Subcutaneous abdominal adipose tissue (tissue), 5 donors: ENCODE measurements at regions not wholly inside any gene's neighbourhood (a gene's known extent, or its start where the extent isn't known, plus 50 kb on each side); places are given as distances from the start of the nearest gene placed in this dataset.

Experiments used
- H3K27ac ChIP-seq: one replicate; pipeline ENCODE4 v1.7.0; 2013; ENCODE audit warnings: low read depth, mild to moderate bottlenecking, inconsistent platforms, low read length, moderate library complexity
- H3K27me3 ChIP-seq, 5 donors: one replicate each; pipeline ENCODE4 v1.7.0; 2013; ENCODE audit warnings: low read length in 5 of 5, inconsistent platforms in 1 of 5; ENCODE audit not compliant: control insufficient read depth in 5 of 5, insufficient read depth in 4 of 5
- H3K36me3 ChIP-seq, 5 donors: one replicate each; pipeline ENCODE4 v1.7.0; 2013; ENCODE audit warnings: low read length in 5 of 5; ENCODE audit not compliant: control insufficient read depth in 5 of 5, insufficient read depth in 5 of 5
- H3K4me1 ChIP-seq, 5 donors: one replicate each; pipeline ENCODE4 v1.7.0; 2013; ENCODE audit warnings: low read length in 5 of 5, mild to moderate bottlenecking in 3 of 5, moderate library complexity in 1 of 5; ENCODE audit not compliant: control insufficient read depth in 5 of 5, insufficient read depth in 5 of 5
- H3K4me3 ChIP-seq, 5 donors: one replicate each; pipeline ENCODE4 v1.7.0; 2013; ENCODE audit warnings: low read length in 5 of 5, low read depth in 1 of 5
- H3K9ac ChIP-seq, 5 donors: one replicate each; pipeline ENCODE4 v1.7.0; 2013; ENCODE audit warnings: low read length in 5 of 5, mild to moderate bottlenecking in 4 of 5, moderate library complexity in 3 of 5
- H3K9me3 ChIP-seq, 5 donors: one replicate each; pipeline ENCODE4 v1.7.0; 2013; ENCODE audit warnings: low read length in 5 of 5; ENCODE audit not compliant: control insufficient read depth in 5 of 5
- donor health status: healthy.
- donor health status: healthy.
- donor health status: healthy.
- donor health status: healthy.
- donor health status: healthy.

- no peaks in the 10 kb centered on the region for H3K4me1 ChIP-seq
- no peaks in the 10 kb centered on the region for H3K27me3 ChIP-seq
- H3K9me3 ChIP-seq = no peaks in the 10 kb centered on the region
- no peak overlapping the region for H3K27ac ChIP-seq
- H3K9ac ChIP-seq = no peak overlapping the region
- no peaks in the 10 kb centered on the region for H3K36me3 ChIP-seq
- H3K4me3 ChIP-seq = no peak overlapping the region
Measured at GRCh38 chr12:39062266-39062996, 157.0 kb upstream of the CPNE8 start.

- H3K9ac ChIP-seq = no peak overlapping the region
- no peaks in the 10 kb centered on the region for H3K27me3 ChIP-seq
- H3K4me1 ChIP-seq = no peaks in the 10 kb centered on the region
- no peak overlapping the region for H3K4me3 ChIP-seq
- H3K36me3 ChIP-seq = no peaks in the 10 kb centered on the region
- no peaks in the 10 kb centered on the region for H3K9me3 ChIP-seq
- no peak overlapping the region for H3K27ac ChIP-seq
Measured at GRCh38 chr12:39061576-39061975, 156.2 kb upstream of the CPNE8 start.

- Histone ChIP-seq H3K4me3 (no peak overlapping the region), H3K27ac (no peak overlapping the region), H3K27me3 (peaks cover 0 to 2% (median 0%) of the 10 kb centered on the region in 5 donors), H3K9me3 (no peaks in the 10 kb centered on the region), H3K4me1 (no peaks in the 10 kb centered on the region), H3K36me3 (no peaks in the 10 kb centered on the region), H3K9ac (no peak overlapping the region)
Measured at GRCh38 chr12:39048395-39048794, 143.0 kb upstream of the CPNE8 start.

GRCh38 chr12:39047539-39048262, 142.3 kb upstream of the CPNE8 start:
- H3K9me3 ChIP-seq = no peaks in the 10 kb centered on the region
- H3K9ac ChIP-seq = no peak overlapping the region
- H3K4me1 ChIP-seq = no peaks in the 10 kb centered on the region
- no peak overlapping the region for H3K4me3 ChIP-seq
- no peak overlapping the region for H3K27ac ChIP-seq
- no peaks in the 10 kb centered on the region for H3K27me3 ChIP-seq
- no peaks in the 10 kb centered on the region for H3K36me3 ChIP-seq

GRCh38 chr12:39044754-39045153, 139.4 kb upstream of the CPNE8 start:
- Histone ChIP-seq H3K36me3 (no peaks in the 10 kb centered on the region), H3K4me3 (no peak overlapping the region), H3K27ac (no peak overlapping the region), H3K9ac (no peak overlapping the region), H3K4me1 (no peaks in the 10 kb centered on the region), H3K27me3 (no peaks in the 10 kb centered on the region), H3K9me3 (no peaks in the 10 kb centered on the region)

- no peaks in the 10 kb centered on the region for H3K9me3 ChIP-seq
- H3K9ac ChIP-seq = no peak overlapping the region
- H3K27ac ChIP-seq = no peak overlapping the region
- H3K36me3 ChIP-seq = no peaks in the 10 kb centered on the region
- no peaks in the 10 kb centered on the region for H3K27me3 ChIP-seq
- H3K4me1 ChIP-seq = no peaks in the 10 kb centered on the region
- H3K4me3 ChIP-seq = no peak overlapping the region
Measured at GRCh38 chr12:39043424-39043822, 138.0 kb upstream of the CPNE8 start.

GRCh38 chr12:39040275-39040674, 134.9 kb upstream of the CPNE8 start:
- no peak overlapping the region for H3K4me3 ChIP-seq
- H3K27ac ChIP-seq = no peak overlapping the region
- no peak overlapping the region for H3K9ac ChIP-seq
- H3K9me3 ChIP-seq = no peaks in the 10 kb centered on the region
- H3K36me3 ChIP-seq = no peaks in the 10 kb centered on the region
- H3K27me3 ChIP-seq = no peaks in the 10 kb centered on the region
- no peaks in the 10 kb centered on the region for H3K4me1 ChIP-seq

GRCh38 chr12:39037115-39037514, 131.7 kb upstream of the CPNE8 start:
- Histone ChIP-seq H3K27me3 (no peaks in the 10 kb centered on the region), H3K9me3 (no peaks in the 10 kb centered on the region), H3K27ac (no peak overlapping the region), H3K36me3 (no peaks in the 10 kb centered on the region), H3K4me3 (no peak overlapping the region), H3K4me1 (no peaks in the 10 kb centered on the region), H3K9ac (no peak overlapping the region)

- Histone ChIP-seq H3K4me3 (no peak overlapping the region), H3K36me3 (no peaks in the 10 kb centered on the region), H3K27me3 (no peaks in the 10 kb centered on the region), H3K27ac (no peak overlapping the region), H3K9me3 (no peaks in the 10 kb centered on the region), H3K9ac (no peak overlapping the region), H3K4me1 (no peaks in the 10 kb centered on the region)
Measured at GRCh38 chr12:39036105-39036504, 130.7 kb upstream of the CPNE8 start.

GRCh38 chr12:39033782-39034181, 128.4 kb upstream of the CPNE8 start:
- Histone ChIP-seq H3K9me3 (no peaks in the 10 kb centered on the region), H3K4me1 (no peaks in the 10 kb centered on the region), H3K36me3 (no peaks in the 10 kb centered on the region), H3K27me3 (no peaks in the 10 kb centered on the region), H3K4me3 (no peak overlapping the region), H3K27ac (no peak overlapping the region), H3K9ac (no peak overlapping the region)
